GM21447 (cell line): ENCODE measurements at regions not wholly inside any gene's neighbourhood (a gene's known extent, or its start where the extent isn't known, plus 50 kb on each side); places are given as distances from the start of the nearest gene placed in this dataset.

Experiments
- ATAC-seq: cut with Tn5 transposase; IDR thresholded peaks from one replicate; pipeline ENCODE4 v1.9.1; 2021; ENCODE audit not compliant: unreplicated experiment

GRCh38 chr22:48756146-48757111 is 1071.2 kb downstream of the BRD1 start:
- no peak for ATAC-seq

GRCh38 chr22:48755059-48755949 is 1072.4 kb downstream of the BRD1 start:
- ATAC-seq: no peak

- no peak for ATAC-seq
These were observed 1073.0 kb downstream of the BRD1 start for GRCh38 chr22:48754611-48755058.

GRCh38 chr22:48753752-48754517 is 1073.7 kb downstream of the BRD1 start:
- no peak for ATAC-seq

GRCh38 chr22:48753381-48753730 is 1074.3 kb downstream of the BRD1 start:
- no peak for ATAC-seq

GRCh38 chr22:48752451-48753380 is 1075.0 kb downstream of the BRD1 start:
- no peak for ATAC-seq

GRCh38 chr22:48751539-48752437 is 1075.9 kb downstream of the BRD1 start:
- ATAC-seq: no peak

GRCh38 chr22:48750826-48751440 is 1076.7 kb downstream of the BRD1 start:
- no peak for ATAC-seq

- no peak for ATAC-seq
These were observed 1077.4 kb downstream of the BRD1 start for GRCh38 chr22:48750282-48750681.

GRCh38 chr22:48749555-48750227 is 1078.0 kb downstream of the BRD1 start:
- no peak for ATAC-seq

GRCh38 chr22:48748860-48749554 is 1078.7 kb downstream of the BRD1 start:
- no peak for ATAC-seq

- no peak for ATAC-seq
These were observed 1079.4 kb downstream of the BRD1 start for GRCh38 chr22:48748113-48748859.

GRCh38 chr22:48746789-48747425 is 1080.8 kb downstream of the BRD1 start:
- no peak for ATAC-seq

- no peak for ATAC-seq
These were observed 1081.6 kb downstream of the BRD1 start for GRCh38 chr22:48745842-48746788.
